IMR-90 (cell line): ENCODE measurements at regions not wholly inside any gene's neighbourhood (a gene's known extent, or its start where the extent isn't known, plus 50 kb on each side); places are given as distances from the start of the nearest gene placed in this dataset.

Source experiments
- ATAC-seq: fragments of 200-7000 bp; cut with Tn5 transposase; 2 replicates; pipeline ENCODE4 v1.9.1; 2020; ENCODE audit warnings: low read depth, mild to moderate bottlenecking, moderate library complexity
- BruUV-seq: library from RNA; stranded (reverse); fragments of 400-500 nt; replicated peaks from 2 replicates; lab custom pipeline; 2021; lab: Mats Ljungman, UMichigan
- CTCF ChIA-PET: fragments of 300-600 bp; formaldehyde crosslinking; extraction: SDS; loops from one replicate; lab custom pipeline; 2021; ENCODE audit warnings: antibody characterized with exemption; lab: Yijun Ruan, JAX
- POLR2A ChIA-PET: fragments of 300-600 bp; sonication (Branson Sonifier 250); formaldehyde crosslinking; loops from one replicate; lab custom pipeline; 2022; ENCODE audit warnings: antibody characterized with exemption; ENCODE audit not compliant: unreplicated experiment; lab: Charles Lee
- DNase-seq: peaks from one replicate; pipeline ENCODE4 v3.0.0; 2013
- H2AFZ ChIP-seq: replicated peaks from 2 replicates; pipeline ENCODE3; 2013; ENCODE audit warnings: low read length, mild to moderate bottlenecking; ENCODE audit not compliant: poor library complexity
- H2AK5ac ChIP-seq: 2 replicates; pipeline ENCODE4 v1.6.1; 2013; ENCODE audit warnings: low read depth, low read length, inconsistent platforms
- H2AK9ac ChIP-seq: replicated peaks from 2 replicates; pipeline ENCODE3; 2013; ENCODE audit warnings: mild to moderate bottlenecking, low read depth, low read length, moderate library complexity; ENCODE audit not compliant: poor library complexity
- H2BK120ac ChIP-seq: 2 replicates; pipeline ENCODE4 v1.6.1; 2013; ENCODE audit warnings: low read depth, low read length, inconsistent platforms
- H2BK15ac ChIP-seq: 3 replicates; pipeline ENCODE4 v1.6.1; 2013; ENCODE audit warnings: low read depth, low read length, inconsistent platforms
- H2BK20ac ChIP-seq: 2 replicates; pipeline ENCODE4 v1.6.1; 2013; ENCODE audit warnings: low read depth, mild to moderate bottlenecking, inconsistent platforms, low read length, moderate library complexity
- H2BK5ac ChIP-seq: 2 replicates; pipeline ENCODE4 v1.6.1; 2013; ENCODE audit warnings: mild to moderate bottlenecking, low read depth, low read length, inconsistent platforms; ENCODE audit not compliant: poor library complexity, severe bottlenecking
- H3K14ac ChIP-seq: replicated peaks from 2 replicates; pipeline ENCODE4 v1.6.1; 2013; ENCODE audit warnings: low read depth, low read length, inconsistent platforms
- H3K18ac ChIP-seq: 2 replicates; pipeline ENCODE4 v1.6.1; 2013; ENCODE audit warnings: low read depth, low read length, control low read depth
- H3K23ac ChIP-seq: 2 replicates; pipeline ENCODE4 v1.6.1; 2013; ENCODE audit warnings: low read depth, low read length, inconsistent platforms
- H3K27ac ChIP-seq: 2 replicates; pipeline ENCODE4 v1.5.1; 2013; ENCODE audit warnings: mild to moderate bottlenecking, control low read depth, low read length; ENCODE audit not compliant: insufficient read depth
- H3K27me3 ChIP-seq: 2 replicates; pipeline ENCODE4 v1.6.1; 2013; ENCODE audit warnings: low read length; ENCODE audit not compliant: control insufficient read depth, insufficient read depth
- H3K36me3 ChIP-seq: 2 replicates; pipeline ENCODE4 v1.6.1; 2013; ENCODE audit warnings: low read length, mixed read lengths; ENCODE audit not compliant: control insufficient read depth, insufficient read depth
- H3K4ac ChIP-seq: 2 replicates; pipeline ENCODE4 v1.6.1; 2013; ENCODE audit warnings: low read depth, low read length, inconsistent platforms
- H3K4me1 ChIP-seq: 2 replicates; pipeline ENCODE4 v1.6.1; 2013; ENCODE audit warnings: low read length, mixed read lengths; ENCODE audit not compliant: control insufficient read depth, insufficient read depth
- H3K4me2 ChIP-seq: 2 replicates; pipeline ENCODE4 v1.6.1; 2013; ENCODE audit warnings: low read depth, mild to moderate bottlenecking, control low read depth, low read length, moderate library complexity
- H3K4me3 ChIP-seq: 2 replicates; pipeline ENCODE4 v1.5.1; 2013; ENCODE audit warnings: low read depth, mild to moderate bottlenecking, control low read depth, low read length, moderate library complexity; ENCODE audit not compliant: insufficient read depth
- H3K56ac ChIP-seq: 2 replicates; pipeline ENCODE4 v1.6.1; 2013; ENCODE audit warnings: low read length, inconsistent platforms; ENCODE audit not compliant: insufficient read depth; ENCODE audit errors: extremely low read depth
- H3K79me1 ChIP-seq, 2 experiments: 2 replicates each; pipeline ENCODE4 v1.6.1; 2013; ENCODE audit warnings: low read length in 2 of 2, inconsistent platforms in 1 of 2, low read depth in 1 of 2
- H3K9ac ChIP-seq: 2 replicates; pipeline ENCODE4 v1.6.1; 2013; ENCODE audit warnings: low read depth, low read length, control low read depth
- H3K9me1 ChIP-seq: 2 replicates; pipeline ENCODE4 v1.6.1; 2013; ENCODE audit warnings: low read length, inconsistent platforms; ENCODE audit not compliant: insufficient read depth
- H3K9me3 ChIP-seq: 2 replicates; pipeline ENCODE4 v1.6.1; 2013; ENCODE audit warnings: low read length; ENCODE audit not compliant: control insufficient read depth, insufficient read depth
- H4K20me1 ChIP-seq: 2 replicates; pipeline ENCODE4 v1.6.1; 2013; ENCODE audit warnings: low read length, inconsistent platforms; ENCODE audit not compliant: insufficient read depth
- H4K5ac ChIP-seq: 2 replicates; pipeline ENCODE4 v1.6.1; 2013; ENCODE audit warnings: mild to moderate bottlenecking, low read depth, low read length, control low read depth
- H4K8ac ChIP-seq, 2 experiments: 2 replicates each; pipeline ENCODE4 v1.6.1; 2013; ENCODE audit warnings: low read depth in 2 of 2, low read length in 2 of 2, control low read depth in 1 of 2, inconsistent platforms in 1 of 2
- H4K91ac ChIP-seq: 2 replicates; pipeline ENCODE4 v1.6.1; 2013; ENCODE audit warnings: low read depth, low read length, inconsistent platforms; ENCODE audit not compliant: insufficient read depth
- BHLHE40 ChIP-seq: fragments of 150-350 bp; IDR thresholded peaks from 2 replicates; pipeline ENCODE4 v1.6.1; 2016; ENCODE audit warnings: mild to moderate bottlenecking, low read depth, low read length
- CEBPB ChIP-seq: IDR thresholded peaks from 2 replicates; pipeline ENCODE4 v1.6.1; 2012; ENCODE audit warnings: low read depth, low read length, improper control_type of control experiment
- CHD1 ChIP-seq: IDR thresholded peaks from 2 replicates; pipeline ENCODE4 v1.6.1; 2012; ENCODE audit warnings: low read depth, low read length, improper control_type of control experiment
- FOS ChIP-seq: fragments of 150-350 bp; IDR thresholded peaks from 2 replicates; pipeline ENCODE4 v1.6.1; 2016; ENCODE audit warnings: low read depth, low read length
- MAFK ChIP-seq: IDR thresholded peaks from 2 replicates; pipeline ENCODE4 v1.6.1; 2012; ENCODE audit warnings: low read depth, low read length, improper control_type of control experiment
- MAZ ChIP-seq: IDR thresholded peaks from 2 replicates; pipeline ENCODE4 v1.6.1; 2012; ENCODE audit warnings: low read depth, mild to moderate bottlenecking, low read length, improper control_type of control experiment, moderate library complexity, borderline replicate concordance
- MXI1 ChIP-seq: IDR thresholded peaks from 2 replicates; pipeline ENCODE4 v1.6.1; 2012; ENCODE audit warnings: low read depth, mild to moderate bottlenecking, low read length, moderate library complexity, borderline replicate concordance
- NFE2L2 ChIP-seq: fragments of 150-350 bp; IDR thresholded peaks from 2 replicates; pipeline ENCODE4 v1.6.1; 2016; ENCODE audit warnings: low read depth, mild to moderate bottlenecking, low read length
- POLR2A ChIP-seq: IDR thresholded peaks from 2 replicates; pipeline ENCODE4 v1.6.1; 2012; ENCODE audit warnings: mild to moderate bottlenecking, low read depth, low read length
- RAD21 ChIP-seq: IDR thresholded peaks from 2 replicates; pipeline ENCODE4 v1.6.1; 2012; ENCODE audit warnings: low read length, improper control_type of control experiment
- RCOR1 ChIP-seq: IDR thresholded peaks from 2 replicates; pipeline ENCODE4 v1.6.1; 2012; ENCODE audit warnings: mild to moderate bottlenecking, low read length, improper control_type of control experiment; ENCODE audit not compliant: insufficient replicate concordance
- RFX5 ChIP-seq: IDR thresholded peaks from 2 replicates; pipeline ENCODE4 v1.8.0; 2012; ENCODE audit warnings: low read depth, mild to moderate bottlenecking, low read length, moderate library complexity
- SMC3 ChIP-seq: fragments of 150-350 bp; IDR thresholded peaks from 2 replicates; pipeline ENCODE4 v1.6.1; 2016; ENCODE audit warnings: low read depth, mild to moderate bottlenecking, antibody characterized with exemption, low read length, moderate library complexity
- WGBS, 2 experiments: methylation state at CpG; one replicate each; pipeline versions ENCODE4 v1.1.5 to v1.1.7; 2013; ENCODE audit warnings: missing lambda C conversion rate in 2 of 2; ENCODE audit not compliant: insufficient read length in 1 of 2; ENCODE audit errors: extremely low coverage in 2 of 2; 5-methylcytosine and 5-hydroxymethylcytosine counted together
- dilution Hi-C: fragments of 300-500 bp; cut with HindIII; formaldehyde crosslinking; loops from one replicate; pipeline ENCODE4 v1.14.3; 2018; ENCODE audit warnings: low sequenced_read_pairs; ENCODE audit not compliant: unreplicated experiment
- in situ Hi-C: fragments of 300-500 bp; cut with MboI; formaldehyde crosslinking; loops from 3 replicates; pipeline ENCODE4 v1.14.3; 2019; ENCODE audit warnings: low sequenced_read_pairs, inconsistent platforms, mixed read lengths
- intact Hi-C: fragments of 100-400 bp; cut with micrococcal nuclease; formaldehyde crosslinking; loops from 2 replicates; pipeline ENCODE4 v1.10.0; 2022
- TF ChIP-seq, protein P1 (sequence below): fragments of 150-350 bp; IDR thresholded peaks from 2 replicates; pipeline ENCODE4 v1.6.1; 2017; ENCODE audit warnings: mild to moderate bottlenecking, antibody characterized with exemption, low read length, low read depth
- TF ChIP-seq, protein P2 (sequence below): conservative IDR thresholded peaks from 2 replicates; pipeline ENCODE4 v1.5.1; 2012; ENCODE audit warnings: mild to moderate bottlenecking, low read depth, low read length, improper control_type of control experiment
- TF ChIP-seq, protein P3 (sequence below): fragments of 150-350 bp; IDR thresholded peaks from 2 replicates; pipeline ENCODE4 v1.6.1; 2016; ENCODE audit warnings: low read depth, mild to moderate bottlenecking, low read length, moderate library complexity, borderline replicate concordance

DNA sequence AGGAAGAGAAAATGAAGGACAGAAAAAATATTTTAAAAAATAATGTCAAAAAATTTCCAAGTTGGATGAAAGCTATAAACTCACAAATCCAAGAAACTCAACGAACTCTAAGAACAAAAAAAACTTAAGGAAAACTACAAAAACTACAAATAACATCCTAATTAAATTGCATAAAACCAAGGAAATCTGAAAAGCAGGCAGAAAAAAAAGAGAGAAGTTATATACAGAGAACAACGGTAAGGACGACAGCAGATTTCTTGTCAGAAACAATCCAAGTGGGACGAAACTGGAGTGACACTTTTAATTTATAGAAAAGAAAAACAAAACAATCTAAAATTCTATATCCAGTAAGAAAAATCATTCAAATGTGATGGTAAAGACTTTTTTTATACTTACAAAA is 122.2 kb upstream of the LYZL1 start:
- Histone ChIP-seq H2BK15ac (no peak overlapping the region), H3K9me1 (no peaks in the 10 kb centered on the region), H3K9me3 (peaks cover 5% of the 10 kb centered on the region), H4K91ac (no peak overlapping the region), H4K5ac (no peak overlapping the region), H2BK20ac (no peak overlapping the region), H2BK5ac (no peak overlapping the region), H3K4me2 (no peak overlapping the region), H2AK9ac (no peak overlapping the region), H3K4me3 (no peak overlapping the region), H3K23ac (no peak overlapping the region), H3K36me3 (no peaks in the 10 kb centered on the region), H2BK120ac (no peak overlapping the region), H4K8ac (no peak overlapping the region), H3K27me3 (no peaks in the 10 kb centered on the region; the same call in none of the 2 replicates), H3K18ac (no peak overlapping the region), H3K4ac (no peak overlapping the region), H3K4me1 (peaks cover 2% of the 10 kb centered on the region; the same call in 1 of the 2 replicates), H4K20me1 (no peaks in the 10 kb centered on the region), H3K14ac (no peak overlapping the region), H3K27ac (no peak overlapping the region), H3K56ac (no peak overlapping the region), H2AK5ac (no peak overlapping the region), H2AFZ (no peak overlapping the region), H3K9ac (no peak overlapping the region), H3K79me1 (no peaks in the 10 kb centered on the region)
- no TSS peak for BruUV-seq
- POLR2A ChIA-PET = no interaction called here
- intact Hi-C loops = no loop called here
- TF ChIP-seq, protein P1, sequence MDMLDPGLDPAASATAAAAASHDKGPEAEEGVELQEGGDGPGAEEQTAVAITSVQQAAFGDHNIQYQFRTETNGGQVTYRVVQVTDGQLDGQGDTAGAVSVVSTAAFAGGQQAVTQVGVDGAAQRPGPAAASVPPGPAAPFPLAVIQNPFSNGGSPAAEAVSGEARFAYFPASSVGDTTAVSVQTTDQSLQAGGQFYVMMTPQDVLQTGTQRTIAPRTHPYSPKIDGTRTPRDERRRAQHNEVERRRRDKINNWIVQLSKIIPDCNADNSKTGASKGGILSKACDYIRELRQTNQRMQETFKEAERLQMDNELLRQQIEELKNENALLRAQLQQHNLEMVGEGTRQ = no peak
- TF ChIP-seq CEBPB = no peak
- TF ChIP-seq MAZ = no peak
- TF ChIP-seq POLR2A = no peak
- no peak for TF ChIP-seq NFE2L2
- no peak for TF ChIP-seq CHD1
- TF ChIP-seq, protein P2, sequence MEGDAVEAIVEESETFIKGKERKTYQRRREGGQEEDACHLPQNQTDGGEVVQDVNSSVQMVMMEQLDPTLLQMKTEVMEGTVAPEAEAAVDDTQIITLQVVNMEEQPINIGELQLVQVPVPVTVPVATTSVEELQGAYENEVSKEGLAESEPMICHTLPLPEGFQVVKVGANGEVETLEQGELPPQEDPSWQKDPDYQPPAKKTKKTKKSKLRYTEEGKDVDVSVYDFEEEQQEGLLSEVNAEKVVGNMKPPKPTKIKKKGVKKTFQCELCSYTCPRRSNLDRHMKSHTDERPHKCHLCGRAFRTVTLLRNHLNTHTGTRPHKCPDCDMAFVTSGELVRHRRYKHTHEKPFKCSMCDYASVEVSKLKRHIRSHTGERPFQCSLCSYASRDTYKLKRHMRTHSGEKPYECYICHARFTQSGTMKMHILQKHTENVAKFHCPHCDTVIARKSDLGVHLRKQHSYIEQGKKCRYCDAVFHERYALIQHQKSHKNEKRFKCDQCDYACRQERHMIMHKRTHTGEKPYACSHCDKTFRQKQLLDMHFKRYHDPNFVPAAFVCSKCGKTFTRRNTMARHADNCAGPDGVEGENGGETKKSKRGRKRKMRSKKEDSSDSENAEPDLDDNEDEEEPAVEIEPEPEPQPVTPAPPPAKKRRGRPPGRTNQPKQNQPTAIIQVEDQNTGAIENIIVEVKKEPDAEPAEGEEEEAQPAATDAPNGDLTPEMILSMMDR = no peak
- TF ChIP-seq FOS = no peak
- no peak for TF ChIP-seq RFX5
- TF ChIP-seq RCOR1 = no peak
- no peak for TF ChIP-seq BHLHE40
- no peak for TF ChIP-seq MXI1
- TF ChIP-seq RAD21 = no peak
- TF ChIP-seq SMC3 = no peak
- no peak for TF ChIP-seq MAFK
- TF ChIP-seq, protein P3, sequence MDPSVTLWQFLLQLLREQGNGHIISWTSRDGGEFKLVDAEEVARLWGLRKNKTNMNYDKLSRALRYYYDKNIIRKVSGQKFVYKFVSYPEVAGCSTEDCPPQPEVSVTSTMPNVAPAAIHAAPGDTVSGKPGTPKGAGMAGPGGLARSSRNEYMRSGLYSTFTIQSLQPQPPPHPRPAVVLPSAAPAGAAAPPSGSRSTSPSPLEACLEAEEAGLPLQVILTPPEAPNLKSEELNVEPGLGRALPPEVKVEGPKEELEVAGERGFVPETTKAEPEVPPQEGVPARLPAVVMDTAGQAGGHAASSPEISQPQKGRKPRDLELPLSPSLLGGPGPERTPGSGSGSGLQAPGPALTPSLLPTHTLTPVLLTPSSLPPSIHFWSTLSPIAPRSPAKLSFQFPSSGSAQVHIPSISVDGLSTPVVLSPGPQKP = no peak
- CTCF ChIA-PET = no interaction called here
- dilution Hi-C loops = no loop called here
- no CpG with 5 or more reads among the region's 4 CpGs for WGBS, 2 experiments
- in situ Hi-C loops = no loop called here
- no peak for ATAC-seq
- no peak for DNase-seq
